ENCODE measurements at regions not wholly inside any gene's neighbourhood (a gene's known extent, or its start where the extent isn't known, plus 50 kb on each side); places are given as distances from the start of the nearest gene placed in this dataset.

GRCh38 chr7:118298771-118299170, 74.3 kb downstream of the ANKRD7 start:
- peaks cover 3% of the 10 kb centered on the region for H3K9me3 ChIP-seq (ENCODE audit: severe bottlenecking)
- H3K36me3 ChIP-seq (ENCODE audit: low read depth) = no peaks in the 10 kb centered on the region
- no peaks in the 10 kb centered on the region for H3K4me1 ChIP-seq (ENCODE audit: insufficient read depth, poor library complexity, severe bottlenecking)
- H3K27me3 ChIP-seq (ENCODE audit: insufficient read depth, poor library complexity, severe bottlenecking) = no peaks in the 10 kb centered on the region
- no peak for TF ChIP-seq CTCF (IDR thresholded peaks at IDR 0.05; ENCODE audit: poor library complexity, severe bottlenecking)
- no peak for ATAC-seq (ENCODE audit: low read depth)
- H3K4me3 ChIP-seq (ENCODE audit: severe bottlenecking) = no peak overlapping the region
- no peak for DNase-seq (ENCODE audit: low spot score)
- H3K27ac ChIP-seq (ENCODE audit: poor library complexity, severe bottlenecking) = no peak overlapping the region

DNA sequence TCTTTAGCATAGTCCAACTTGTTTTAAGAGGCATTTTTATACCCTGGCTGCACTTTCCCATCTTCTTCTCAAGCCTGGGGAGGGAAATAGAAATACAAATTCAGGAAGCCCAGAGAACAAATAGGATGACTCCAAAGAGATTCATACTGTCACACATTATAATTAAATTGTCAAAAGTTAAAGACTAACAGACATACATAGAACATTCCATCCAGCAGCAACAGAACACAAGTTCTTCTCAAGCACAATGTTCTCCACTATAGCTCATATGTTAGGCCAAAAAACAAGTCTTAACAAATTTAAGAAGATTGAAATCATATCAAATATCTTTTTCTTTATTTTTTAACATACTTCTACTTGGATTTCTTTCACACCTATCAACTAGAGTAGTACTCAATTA, 75.7 kb downstream of the ANKRD7 start:
- H3K27ac ChIP-seq (ENCODE audit: poor library complexity, severe bottlenecking) = no peak overlapping the region
- H3K4me1 ChIP-seq (ENCODE audit: insufficient read depth, poor library complexity, severe bottlenecking) = no peaks in the 10 kb centered on the region
- no peak overlapping the region for H3K4me3 ChIP-seq (ENCODE audit: severe bottlenecking)
- no peaks in the 10 kb centered on the region for H3K27me3 ChIP-seq (ENCODE audit: insufficient read depth, poor library complexity, severe bottlenecking)
- ATAC-seq (ENCODE audit: low read depth) (no peak), DNase-seq (ENCODE audit: low spot score) (no peak)
- no peaks in the 10 kb centered on the region for H3K36me3 ChIP-seq (ENCODE audit: low read depth)
- peaks cover 3% of the 10 kb centered on the region for H3K9me3 ChIP-seq (ENCODE audit: severe bottlenecking)
- no peak for TF ChIP-seq CTCF (IDR thresholded peaks at IDR 0.05; ENCODE audit: poor library complexity, severe bottlenecking)

- DNase-seq (ENCODE audit: low spot score) = no peak
- H3K9me3 ChIP-seq (ENCODE audit: severe bottlenecking) = no peaks in the 10 kb centered on the region
- no peak for ATAC-seq (ENCODE audit: low read depth)
- no peak for TF ChIP-seq CTCF (IDR thresholded peaks at IDR 0.05; ENCODE audit: poor library complexity, severe bottlenecking)
- H3K4me1 ChIP-seq (ENCODE audit: insufficient read depth, poor library complexity, severe bottlenecking) = no peaks in the 10 kb centered on the region
- H3K4me3 ChIP-seq (ENCODE audit: severe bottlenecking) = no peak overlapping the region
- H3K27me3 ChIP-seq (ENCODE audit: insufficient read depth, poor library complexity, severe bottlenecking) = no peaks in the 10 kb centered on the region
- no peaks in the 10 kb centered on the region for H3K36me3 ChIP-seq (ENCODE audit: low read depth)
- H3K27ac ChIP-seq (ENCODE audit: poor library complexity, severe bottlenecking) = no peak overlapping the region
Observed at GRCh38 chr7:118304100-118304499, 79.6 kb downstream of the ANKRD7 start.

DNA sequence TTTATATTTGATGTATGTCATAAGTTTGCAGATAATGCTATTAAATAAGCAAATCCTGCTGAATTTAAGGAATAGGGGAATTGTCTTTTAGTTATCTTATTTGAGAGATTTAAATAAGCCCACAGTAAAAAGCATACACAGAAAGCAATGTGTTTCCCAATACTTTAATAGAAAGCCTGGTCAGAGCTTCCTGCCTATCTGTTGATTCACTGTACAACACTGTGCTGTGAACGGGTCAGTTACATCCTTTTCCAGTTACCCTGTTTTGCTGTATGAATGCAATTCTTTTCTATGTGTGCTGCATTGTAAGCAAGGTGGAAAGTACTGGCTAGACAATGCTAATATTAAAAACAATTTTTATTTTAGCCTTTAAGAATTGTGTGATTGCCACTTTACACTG, 81.2 kb downstream of the ANKRD7 start:
- no peak for TF ChIP-seq CTCF (IDR thresholded peaks at IDR 0.05; ENCODE audit: poor library complexity, severe bottlenecking)
- Histone ChIP-seq H3K27ac (ENCODE audit: poor library complexity, severe bottlenecking) (no peak overlapping the region), H3K4me3 (ENCODE audit: severe bottlenecking) (no peak overlapping the region), H3K4me1 (ENCODE audit: insufficient read depth, poor library complexity, severe bottlenecking) (peaks cover 1% of the 10 kb centered on the region), H3K27me3 (ENCODE audit: insufficient read depth, poor library complexity, severe bottlenecking) (no peaks in the 10 kb centered on the region), H3K36me3 (ENCODE audit: low read depth) (no peaks in the 10 kb centered on the region), H3K9me3 (ENCODE audit: severe bottlenecking) (no peaks in the 10 kb centered on the region)
- ATAC-seq (ENCODE audit: low read depth) (peak; percentile 71), DNase-seq (ENCODE audit: low spot score) (no peak)

- peaks cover 11% of the 10 kb centered on the region for H3K4me1 ChIP-seq (ENCODE audit: insufficient read depth, poor library complexity, severe bottlenecking)
- DNase-seq (ENCODE audit: low spot score) (no peak), ATAC-seq (ENCODE audit: low read depth) (no peak)
- no peak overlapping the region for H3K4me3 ChIP-seq (ENCODE audit: severe bottlenecking)
- H3K36me3 ChIP-seq (ENCODE audit: low read depth) = no peaks in the 10 kb centered on the region
- H3K9me3 ChIP-seq (ENCODE audit: severe bottlenecking) = no peaks in the 10 kb centered on the region
- no peaks in the 10 kb centered on the region for H3K27me3 ChIP-seq (ENCODE audit: insufficient read depth, poor library complexity, severe bottlenecking)
- TF ChIP-seq CTCF (IDR thresholded peaks at IDR 0.05; ENCODE audit: poor library complexity, severe bottlenecking) = no peak
- no peak overlapping the region for H3K27ac ChIP-seq (ENCODE audit: poor library complexity, severe bottlenecking)
Observed at GRCh38 chr7:118306771-118307170, 82.3 kb downstream of the ANKRD7 start.

Data from RWPE2 (cell line).